ENCODE measurements at regions not wholly inside any gene's neighbourhood (a gene's known extent, or its start where the extent isn't known, plus 50 kb on each side); places are given as distances from the start of the nearest gene placed in this dataset.

DNA sequence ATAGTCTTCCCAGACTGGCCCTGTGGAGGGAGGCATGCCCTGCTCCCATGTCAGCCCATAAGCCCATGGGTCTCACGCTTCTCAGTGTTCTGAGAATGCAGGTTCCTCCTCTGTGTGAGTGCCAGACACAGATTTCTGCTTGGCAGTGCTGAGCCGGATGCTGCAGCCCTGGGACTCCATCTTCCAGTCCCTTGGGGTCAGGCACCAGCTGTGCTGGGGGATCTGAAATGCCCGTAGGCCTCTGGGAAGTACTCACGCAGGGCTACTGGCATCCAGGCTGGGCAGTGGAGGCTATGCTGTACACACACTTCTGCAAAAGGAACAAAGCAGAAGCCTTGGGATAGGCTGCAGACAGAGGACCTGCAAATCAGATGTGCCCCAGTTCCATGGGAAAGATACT is 1944.6 kb downstream of the EFNA5 start:
- peaks cover 3% of the 10 kb centered on the region; the same call in 1 of the 2 replicates for H3K9me2 ChIP-seq (ENCODE audit: insufficient read depth)
- intact Hi-C loops (cut with micrococcal nuclease): no loop called here
- POLR2A ChIA-PET: no interaction called here
- DNase-seq (ENCODE audit: low read depth, low spot score) (no peak), ATAC-seq (no peak)
- H3K4me2 ChIP-seq (ENCODE audit: low read length): no peak overlapping the region
- H3K27ac ChIP-seq (ENCODE audit: low read depth, low read length): no peak overlapping the region
- CTCF ChIA-PET: no interaction called here
- no peaks in the 10 kb centered on the region for H3K4me1 ChIP-seq (ENCODE audit: control insufficient read depth in 1 of 2, insufficient read depth in 2 of 2, low read length in 2 of 2)
- H4K20me1 ChIP-seq (ENCODE audit: insufficient read depth): no peaks in the 10 kb centered on the region
- no peaks in the 10 kb centered on the region for H3K27me3 ChIP-seq (ENCODE audit: insufficient read depth, low read length)
- no TSS peak for BruUV-seq (replicated peaks)
- no peaks in the 10 kb centered on the region for H3K9me3 ChIP-seq (ENCODE audit: control insufficient read depth in 1 of 2, insufficient read depth in 1 of 2, low read depth in 1 of 2, low read length in 2 of 2)
- RAD21 ChIA-PET (ENCODE audit: low non-redundant PET in 1 of 2, low total read pairs in 2 of 2, uncharacterized antibody in 2 of 2, unreplicated experiment in 2 of 2): no interaction called here
- no peaks in the 10 kb centered on the region for H3K36me3 ChIP-seq (ENCODE audit: control insufficient read depth in 1 of 2, insufficient read depth in 2 of 2, low read length in 2 of 2)
- H2AFZ ChIP-seq (ENCODE audit: low read depth, low read length, poor library complexity, severe bottlenecking): no peak overlapping the region
- no peak overlapping the region for H3K9ac ChIP-seq (ENCODE audit: low read length)
- H3K4me3 ChIP-seq (replicated peaks in 1 of 2; ENCODE audit: low read depth in 1 of 2, low read length in 2 of 2): no peak overlapping the region
- TF ChIP-seq TCF7L2 (IDR thresholded peaks at IDR 0.05; ENCODE audit: borderline replicate concordance, extremely low read depth, insufficient read depth, insufficient read length) (no peak), SIN3A (IDR thresholded peaks at IDR 0.05; ENCODE audit: low read depth) (no peak), CEBPB (IDR thresholded peaks at IDR 0.05; ENCODE audit: low read depth) (no peak), ZNF274 (IDR thresholded peaks at IDR 0.05; ENCODE audit: low read depth, low read length) (no peak), SP1 (IDR thresholded peaks at IDR 0.05; ENCODE audit: low read depth) (no peak), YY1 (IDR thresholded peaks at IDR 0.05; ENCODE audit: extremely low read depth, insufficient replicate concordance, low read depth, low read length) (no peak), ELF1 (IDR thresholded peaks at IDR 0.05; ENCODE audit: borderline replicate concordance, low read depth) (no peak), EZH2 (IDR thresholded peaks at IDR 0.05) (no peak), ATF3 (IDR thresholded peaks at IDR 0.05) (no peak), JUND (IDR thresholded peaks at IDR 0.05) (no peak)
- TF ChIP-seq, protein P1, sequence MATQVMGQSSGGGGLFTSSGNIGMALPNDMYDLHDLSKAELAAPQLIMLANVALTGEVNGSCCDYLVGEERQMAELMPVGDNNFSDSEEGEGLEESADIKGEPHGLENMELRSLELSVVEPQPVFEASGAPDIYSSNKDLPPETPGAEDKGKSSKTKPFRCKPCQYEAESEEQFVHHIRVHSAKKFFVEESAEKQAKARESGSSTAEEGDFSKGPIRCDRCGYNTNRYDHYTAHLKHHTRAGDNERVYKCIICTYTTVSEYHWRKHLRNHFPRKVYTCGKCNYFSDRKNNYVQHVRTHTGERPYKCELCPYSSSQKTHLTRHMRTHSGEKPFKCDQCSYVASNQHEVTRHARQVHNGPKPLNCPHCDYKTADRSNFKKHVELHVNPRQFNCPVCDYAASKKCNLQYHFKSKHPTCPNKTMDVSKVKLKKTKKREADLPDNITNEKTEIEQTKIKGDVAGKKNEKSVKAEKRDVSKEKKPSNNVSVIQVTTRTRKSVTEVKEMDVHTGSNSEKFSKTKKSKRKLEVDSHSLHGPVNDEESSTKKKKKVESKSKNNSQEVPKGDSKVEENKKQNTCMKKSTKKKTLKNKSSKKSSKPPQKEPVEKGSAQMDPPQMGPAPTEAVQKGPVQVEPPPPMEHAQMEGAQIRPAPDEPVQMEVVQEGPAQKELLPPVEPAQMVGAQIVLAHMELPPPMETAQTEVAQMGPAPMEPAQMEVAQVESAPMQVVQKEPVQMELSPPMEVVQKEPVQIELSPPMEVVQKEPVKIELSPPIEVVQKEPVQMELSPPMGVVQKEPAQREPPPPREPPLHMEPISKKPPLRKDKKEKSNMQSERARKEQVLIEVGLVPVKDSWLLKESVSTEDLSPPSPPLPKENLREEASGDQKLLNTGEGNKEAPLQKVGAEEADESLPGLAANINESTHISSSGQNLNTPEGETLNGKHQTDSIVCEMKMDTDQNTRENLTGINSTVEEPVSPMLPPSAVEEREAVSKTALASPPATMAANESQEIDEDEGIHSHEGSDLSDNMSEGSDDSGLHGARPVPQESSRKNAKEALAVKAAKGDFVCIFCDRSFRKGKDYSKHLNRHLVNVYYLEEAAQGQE (IDR thresholded peaks at IDR 0.05; ENCODE audit: low read depth): no peak
- TF ChIP-seq, protein P2, sequence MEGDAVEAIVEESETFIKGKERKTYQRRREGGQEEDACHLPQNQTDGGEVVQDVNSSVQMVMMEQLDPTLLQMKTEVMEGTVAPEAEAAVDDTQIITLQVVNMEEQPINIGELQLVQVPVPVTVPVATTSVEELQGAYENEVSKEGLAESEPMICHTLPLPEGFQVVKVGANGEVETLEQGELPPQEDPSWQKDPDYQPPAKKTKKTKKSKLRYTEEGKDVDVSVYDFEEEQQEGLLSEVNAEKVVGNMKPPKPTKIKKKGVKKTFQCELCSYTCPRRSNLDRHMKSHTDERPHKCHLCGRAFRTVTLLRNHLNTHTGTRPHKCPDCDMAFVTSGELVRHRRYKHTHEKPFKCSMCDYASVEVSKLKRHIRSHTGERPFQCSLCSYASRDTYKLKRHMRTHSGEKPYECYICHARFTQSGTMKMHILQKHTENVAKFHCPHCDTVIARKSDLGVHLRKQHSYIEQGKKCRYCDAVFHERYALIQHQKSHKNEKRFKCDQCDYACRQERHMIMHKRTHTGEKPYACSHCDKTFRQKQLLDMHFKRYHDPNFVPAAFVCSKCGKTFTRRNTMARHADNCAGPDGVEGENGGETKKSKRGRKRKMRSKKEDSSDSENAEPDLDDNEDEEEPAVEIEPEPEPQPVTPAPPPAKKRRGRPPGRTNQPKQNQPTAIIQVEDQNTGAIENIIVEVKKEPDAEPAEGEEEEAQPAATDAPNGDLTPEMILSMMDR (IDR thresholded peaks at IDR 0.05 in 2 of 3, conservative IDR thresholded peaks at IDR 0.05 in 1 of 3; ENCODE audit: borderline replicate concordance in 1 of 3, insufficient read depth in 1 of 3, low read depth in 2 of 3, low read length in 2 of 3): no peak
- no peaks in the 10 kb centered on the region for H3K79me2 ChIP-seq (ENCODE audit: insufficient read depth, low read length)

All from HCT116 (cell line).